ENCODE measurements at regions not wholly inside any gene's neighbourhood (a gene's known extent, or its start where the extent isn't known, plus 50 kb on each side); places are given as distances from the start of the nearest gene placed in this dataset.

DNA sequence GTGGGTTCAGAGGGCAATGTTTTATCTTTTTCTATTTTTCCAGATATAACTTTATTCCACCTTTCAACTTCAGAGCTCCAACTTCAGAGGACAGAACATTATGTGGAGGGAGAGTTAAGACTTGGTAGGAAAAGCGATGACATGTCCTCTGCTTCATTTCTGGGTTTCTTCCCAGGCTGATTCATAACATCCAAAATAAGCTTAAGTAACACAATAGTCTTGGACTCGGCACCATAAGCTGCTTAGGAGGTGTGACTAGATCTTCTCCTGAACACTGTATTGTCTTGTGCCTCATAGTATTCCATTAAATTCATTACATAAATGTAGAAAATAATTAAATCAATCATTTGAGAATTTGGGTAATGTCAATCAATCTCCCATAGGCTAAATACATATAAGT, 95.5 kb upstream of the PDE3A start:
- Histone ChIP-seq H3K4me3 (no peak overlapping the region), H3K9me3 (no peaks in the 10 kb centered on the region), H3K27ac (peak overlapping the region; percentile 45 to 79 (median 67)), H3K4me1 (peaks cover 0 to 50% (median 18%) of the 10 kb centered on the region in 9 donors), H3K27me3 (no peaks in the 10 kb centered on the region), H3K36me3 (no peaks in the 10 kb centered on the region)
- TF ChIP-seq, protein P1, sequence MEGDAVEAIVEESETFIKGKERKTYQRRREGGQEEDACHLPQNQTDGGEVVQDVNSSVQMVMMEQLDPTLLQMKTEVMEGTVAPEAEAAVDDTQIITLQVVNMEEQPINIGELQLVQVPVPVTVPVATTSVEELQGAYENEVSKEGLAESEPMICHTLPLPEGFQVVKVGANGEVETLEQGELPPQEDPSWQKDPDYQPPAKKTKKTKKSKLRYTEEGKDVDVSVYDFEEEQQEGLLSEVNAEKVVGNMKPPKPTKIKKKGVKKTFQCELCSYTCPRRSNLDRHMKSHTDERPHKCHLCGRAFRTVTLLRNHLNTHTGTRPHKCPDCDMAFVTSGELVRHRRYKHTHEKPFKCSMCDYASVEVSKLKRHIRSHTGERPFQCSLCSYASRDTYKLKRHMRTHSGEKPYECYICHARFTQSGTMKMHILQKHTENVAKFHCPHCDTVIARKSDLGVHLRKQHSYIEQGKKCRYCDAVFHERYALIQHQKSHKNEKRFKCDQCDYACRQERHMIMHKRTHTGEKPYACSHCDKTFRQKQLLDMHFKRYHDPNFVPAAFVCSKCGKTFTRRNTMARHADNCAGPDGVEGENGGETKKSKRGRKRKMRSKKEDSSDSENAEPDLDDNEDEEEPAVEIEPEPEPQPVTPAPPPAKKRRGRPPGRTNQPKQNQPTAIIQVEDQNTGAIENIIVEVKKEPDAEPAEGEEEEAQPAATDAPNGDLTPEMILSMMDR (IDR thresholded peaks at IDR 0.05): no peak
- intact Hi-C loops (cut with DNase I): loop anchor here in 5 of 10 donors (2.0 to 10.0 kb wide), 6 partner anchors 40 to 528 kb away; partner anchors contain the start of gene PDE3A (in 4 of the 5)
- 27 to 31% methylated on average over 2 of the region's 2 CpGs for WGBS, 2 donors
- DNase-seq (no peak), ATAC-seq (peak; percentile 59 to 87 (median 79))

DNA sequence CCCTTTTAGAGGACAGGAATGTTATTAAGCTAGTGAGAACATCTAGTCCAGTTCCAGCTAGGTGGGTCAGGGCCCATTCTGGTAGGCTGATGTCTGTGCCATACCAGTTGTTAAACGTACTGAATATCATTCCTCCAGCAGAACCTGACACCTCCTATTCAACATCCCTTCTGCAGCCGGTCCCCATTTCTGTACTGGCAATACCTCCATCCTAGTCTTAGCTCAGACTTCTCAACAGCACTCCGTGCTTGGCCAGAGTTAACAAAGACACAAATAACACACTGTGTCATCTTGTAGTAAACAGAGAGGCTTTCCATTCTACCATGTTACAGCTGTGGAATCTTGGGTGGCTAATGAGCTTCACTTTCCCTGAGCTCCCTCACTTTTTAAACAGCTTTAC, 94.3 kb upstream of the PDE3A start:
- DNase-seq (no peak), ATAC-seq (peak in 7 of 8 donors; percentile 34 to 90 (median 74))
- intact Hi-C loops (cut with DNase I): loop anchor here in 5 of 10 donors (2.0 to 10.0 kb wide), 6 partner anchors 38 to 529 kb away; partner anchors contain the start of gene PDE3A (in 3 of the 5)
- H3K27me3 ChIP-seq: no peaks in the 10 kb centered on the region
- no peaks in the 10 kb centered on the region for H3K9me3 ChIP-seq
- TF ChIP-seq, protein P1 (IDR thresholded peaks at IDR 0.05): no peak
- peaks cover 0 to 48% (median 18%) of the 10 kb centered on the region in 9 donors for H3K4me1 ChIP-seq
- 43 to 49% methylated on average over 3 of the region's 3 CpGs for WGBS, 2 donors
- H3K27ac ChIP-seq: peak overlapping the region; percentile 45 to 79 (median 67)
- H3K4me3 ChIP-seq: no peak overlapping the region
- no peaks in the 10 kb centered on the region for H3K36me3 ChIP-seq

DNA sequence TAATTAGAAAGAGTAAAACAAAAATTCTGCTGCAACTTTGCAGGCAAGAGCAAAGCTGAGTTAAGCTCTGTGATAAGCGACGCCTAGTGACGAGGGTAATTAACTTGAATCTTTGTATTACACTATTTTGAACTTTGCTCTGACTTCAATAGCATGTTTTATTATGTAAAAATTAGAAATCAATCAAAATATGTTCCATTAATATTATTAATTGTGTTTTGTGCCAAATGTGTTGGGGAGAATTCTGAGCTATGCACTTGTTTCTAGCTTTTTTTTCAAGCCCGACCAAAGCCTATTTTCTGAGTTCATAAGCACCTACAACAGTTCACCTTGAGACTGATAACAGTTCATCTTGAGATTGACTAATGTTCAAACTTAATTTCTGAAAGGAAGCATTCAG, 90.1 kb upstream of the PDE3A start:
- H3K4me1 ChIP-seq: peaks cover 0 to 13% (median 5%) of the 10 kb centered on the region in 9 donors
- ATAC-seq (no peak), DNase-seq (no peak)
- H3K36me3 ChIP-seq: no peaks in the 10 kb centered on the region
- H3K9me3 ChIP-seq: no peaks in the 10 kb centered on the region
- H3K27ac ChIP-seq: peak overlapping the region in 4 of 10 donors; percentile 1 to 39 (median 27)
- intact Hi-C loops (cut with DNase I): loop anchor here in 2 of 10 donors (5.0 to 10.0 kb wide), 3 partner anchors 89 to 533 kb away; partner anchors contain the start of gene PDE3A (in 1 of the 2)
- peak overlapping the region in 4 of 10 donors; percentile 5 to 8 (median 6) for H3K4me3 ChIP-seq
- TF ChIP-seq, protein P1 (IDR thresholded peaks at IDR 0.05): peak in 3 of 9 donors; percentile 32 to 38 (median 35)
- H3K27me3 ChIP-seq: no peaks in the 10 kb centered on the region
- WGBS, 2 donors: 69 to 73% methylated on average over 4 of the region's 4 CpGs

DNA sequence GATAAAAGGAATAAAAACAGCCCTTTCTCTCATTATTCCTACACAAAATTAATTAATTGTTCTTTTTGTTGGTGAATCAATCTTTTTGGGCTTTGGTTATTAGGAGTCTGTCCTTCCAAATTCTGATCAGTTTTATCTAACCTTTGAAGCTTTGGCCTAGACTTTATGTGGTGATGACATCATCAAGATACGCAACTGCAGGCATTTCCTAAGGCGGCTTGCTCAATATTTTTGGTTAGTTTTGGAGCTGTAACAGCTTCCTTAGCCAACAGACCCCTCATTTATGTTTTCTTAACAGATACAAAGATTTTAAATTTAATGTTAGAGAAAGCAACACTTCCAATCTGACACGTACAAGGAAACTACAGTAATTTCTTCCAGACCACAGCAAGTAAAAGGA, 87.8 kb upstream of the PDE3A start:
- Histone ChIP-seq H3K36me3 (no peaks in the 10 kb centered on the region), H3K4me3 (no peak overlapping the region), H3K27me3 (no peaks in the 10 kb centered on the region), H3K9me3 (no peaks in the 10 kb centered on the region), H3K27ac (no peak overlapping the region), H3K4me1 (peaks cover 0 to 5% (median 0%) of the 10 kb centered on the region in 9 donors)
- TF ChIP-seq, protein P1 (IDR thresholded peaks at IDR 0.05): no peak
- intact Hi-C loops (cut with DNase I): no loop called here
- whole genome bisulfite sequencing, 2 donors: 65 to 67% methylated on average over 3 of the region's 3 CpGs
- DNase-seq (no peak), ATAC-seq (no peak)

Data from heart right ventricle (tissue), 16 donors.